Aorta (tissue), 5 donors: ENCODE measurements at regions not wholly inside any gene's neighbourhood (a gene's known extent, or its start where the extent isn't known, plus 50 kb on each side); places are given as distances from the start of the nearest gene placed in this dataset.

Source experiments
- ATAC-seq: fragments of 200-7000 bp; cut with Tn5 transposase; one replicate; pipeline ENCODE4 v1.9.1; 2022; ENCODE audit warnings: moderate library complexity; ENCODE audit not compliant: low FRiP score
- DNase-seq, 2 donors: peaks; one replicate each; pipeline ENCODE4 v3.0.0-alpha.2; 2020
- H3K27ac ChIP-seq, 2 donors: one replicate each; pipeline ENCODE4 v1.5.1; 2013; ENCODE audit warnings: low read length in 2 of 2, mild to moderate bottlenecking in 2 of 2, moderate library complexity in 2 of 2, control low read depth in 1 of 2, inconsistent platforms in 1 of 2, low read depth in 1 of 2
- H3K27me3 ChIP-seq, 2 donors: one replicate each; pipeline ENCODE4 v1.6.1; 2013; ENCODE audit warnings: control low read depth in 1 of 2, low read length in 1 of 2, mild to moderate bottlenecking in 1 of 2, moderate library complexity in 1 of 2; ENCODE audit not compliant: insufficient read depth in 2 of 2, control insufficient read depth in 1 of 2
- H3K36me3 ChIP-seq, 2 donors: one replicate each; pipeline ENCODE4 v1.6.1; 2013; ENCODE audit warnings: control low read depth in 1 of 2, low read length in 1 of 2, mild to moderate bottlenecking in 1 of 2; ENCODE audit not compliant: insufficient read depth in 2 of 2, control insufficient read depth in 1 of 2
- H3K4me1 ChIP-seq, 2 donors: one replicate each; pipeline ENCODE4 v1.6.1; 2013; ENCODE audit warnings: low read length in 2 of 2, control low read depth in 1 of 2, mild to moderate bottlenecking in 1 of 2, moderate library complexity in 1 of 2; ENCODE audit not compliant: insufficient read depth in 2 of 2, control insufficient read depth in 1 of 2
- H3K4me3 ChIP-seq, 2 donors: one replicate each; pipeline ENCODE4 v1.5.1; 2013; ENCODE audit warnings: low read length in 2 of 2, control low read depth in 1 of 2, mild to moderate bottlenecking in 1 of 2
- H3K9me3 ChIP-seq: one replicate; pipeline ENCODE4 v1.6.1; 2013; ENCODE audit warnings: mild to moderate bottlenecking, low read length; ENCODE audit not compliant: control insufficient read depth
- WGBS, 2 donors: extraction: QIAGEN DNeasy Blood & Tissue Kit; methylation state at CpG; one replicate each; pipeline ENCODE4 v1.1.7; 2013; 5-methylcytosine and 5-hydroxymethylcytosine counted together
- intact Hi-C, 2 donors: fragments of 100-400 bp; cut with DNase I; formaldehyde crosslinking; loops; one replicate each; pipeline versions ENCODE4 v1.14.2 to v1.15.0; 2022
- donor health status: healthy with polysubstance abuse.
- donor health status: Bipolar disorder and iron deficiency.
- donor health status: DM: no; HTN: no; CAD: no.
- donor health status: DM: no; HTN: no; CAD: no.
- donor health status: DM: yes; HTN: yes; CAD: no.

GRCh38 chr11:122172352-122173073 lies 56.5 kb upstream of the BLID start:
- DNase-seq, result no peak
- H3K27ac ChIP-seq, result peak overlapping the region; percentile 52 to 69
- 41 to 47% methylated on average over 3 of the region's 3 CpGs for WGBS, 2 donors
- H3K27me3 ChIP-seq, result no peaks in the 10 kb centered on the region
- no peak for ATAC-seq
- no peaks in the 10 kb centered on the region for H3K36me3 ChIP-seq
- intact Hi-C loops, result no loop called here
- no peak overlapping the region for H3K4me3 ChIP-seq
- H3K4me1 ChIP-seq, result peaks cover 5 to 13% of the 10 kb centered on the region in 2 donors
- H3K9me3 ChIP-seq, result no peaks in the 10 kb centered on the region

- DNase-seq, result no peak
- peak overlapping the region in 1 of 2 donors; percentile 66 for H3K27ac ChIP-seq
- intact Hi-C loops, result no loop called here
- H3K9me3 ChIP-seq, result no peaks in the 10 kb centered on the region
- no peak for ATAC-seq
- no peaks in the 10 kb centered on the region for H3K36me3 ChIP-seq
- no peaks in the 10 kb centered on the region for H3K27me3 ChIP-seq
- no peak overlapping the region for H3K4me3 ChIP-seq
- H3K4me1 ChIP-seq, result peaks cover 0 to 13% of the 10 kb centered on the region in 2 donors
- 94 to 97% methylated on average over 3 of the region's 3 CpGs for WGBS, 2 donors
Observed at GRCh38 chr11:122170815-122171475, 54.9 kb upstream of the BLID start.

- Histone ChIP-seq H3K4me1 (peaks cover 0 to 7% of the 10 kb centered on the region in 2 donors), H3K27me3 (no peaks in the 10 kb centered on the region), H3K36me3 (no peaks in the 10 kb centered on the region), H3K9me3 (no peaks in the 10 kb centered on the region), H3K27ac (no peak overlapping the region), H3K4me3 (no peak overlapping the region)
- ATAC-seq, result no peak
- 43 to 62% methylated on average over 3 of the region's 3 CpGs for WGBS, 2 donors
- intact Hi-C loops, result loop anchor here in 1 of 2 donors (5.0 kb wide), 1 partner anchor 34 kb away; no protein-coding TSS in a partner anchor
- no peak for DNase-seq
Observed at GRCh38 chr11:122168218-122168617, 52.2 kb upstream of the BLID start.

GRCh38 chr11:122167100-122167499 lies 51.1 kb upstream of the BLID start:
- Histone ChIP-seq H3K36me3 (no peaks in the 10 kb centered on the region), H3K27ac (no peak overlapping the region), H3K4me1 (peaks cover 1 to 5% of the 10 kb centered on the region in 2 donors), H3K4me3 (no peak overlapping the region), H3K27me3 (no peaks in the 10 kb centered on the region), H3K9me3 (no peaks in the 10 kb centered on the region)
- intact Hi-C loops, result loop anchor here in 1 of 2 donors (5.0 kb wide), 1 partner anchor 35 kb away; no protein-coding TSS in a partner anchor
- DNase-seq, result no peak
- ATAC-seq, result no peak
- 33 to 43% methylated on average over 3 of the region's 3 CpGs for WGBS, 2 donors

- no peak for ATAC-seq
- Histone ChIP-seq H3K36me3 (no peaks in the 10 kb centered on the region), H3K4me1 (peaks cover 1 to 10% of the 10 kb centered on the region in 2 donors), H3K4me3 (peak overlapping the region in 1 of 2 donors; percentile 34), H3K27ac (peak overlapping the region in 1 of 2 donors; percentile 76), H3K9me3 (no peaks in the 10 kb centered on the region), H3K27me3 (no peaks in the 10 kb centered on the region)
- DNase-seq, result no peak
- intact Hi-C loops, result loop anchor here in 1 of 2 donors (5.0 kb wide), 1 partner anchor 37 kb away; no protein-coding TSS in a partner anchor
- 50 to 57% methylated on average over 7 of the region's 7 CpGs for WGBS, 2 donors
Observed at GRCh38 chr11:122165607-122166371, 49.8 kb upstream of the BLID start.
